ENCODE measurements at regions not wholly inside any gene's neighbourhood (a gene's known extent, or its start where the extent isn't known, plus 50 kb on each side); places are given as distances from the start of the nearest gene placed in this dataset.
"Not testable (repeated sequence)": the region's sequence is repeated elsewhere in the genome, so short reads cannot be mapped to it uniquely, and the experiment has no call there.

DNA sequence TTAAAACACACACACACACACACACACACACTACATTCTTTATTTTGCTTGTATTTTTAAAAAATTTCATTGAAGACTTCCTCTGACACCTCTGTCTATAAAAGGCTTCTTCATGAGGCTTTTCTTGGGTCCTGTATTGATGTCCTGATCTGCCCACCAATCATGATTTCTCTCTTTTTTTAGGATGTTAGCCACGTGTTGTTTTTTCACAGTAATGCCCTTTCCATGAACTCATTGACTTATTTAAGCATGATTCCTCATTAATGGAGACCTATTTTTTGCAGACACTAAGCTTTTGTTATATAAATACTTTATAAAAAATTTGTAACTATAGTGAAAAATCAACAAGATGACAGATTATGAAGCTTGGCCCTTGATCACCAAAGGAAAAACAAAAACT lies 173.8 kb upstream of the CNTNAP5 start:
- Mint-ChIP-seq H3K27ac (no peak overlapping the region), H3K36me3 (ENCODE audit: low read depth) (no peaks in the 10 kb centered on the region), H3K9me3 (peaks cover 8% of the 10 kb centered on the region), H3K27me3 (no peaks in the 10 kb centered on the region), H3K4me1 (no peaks in the 10 kb centered on the region), H3K4me3 (no peak overlapping the region)
- DNase-seq: no peak
- CTCF ChIA-PET: no interaction called here
- POLR2A ChIA-PET: no interaction called here

DNA sequence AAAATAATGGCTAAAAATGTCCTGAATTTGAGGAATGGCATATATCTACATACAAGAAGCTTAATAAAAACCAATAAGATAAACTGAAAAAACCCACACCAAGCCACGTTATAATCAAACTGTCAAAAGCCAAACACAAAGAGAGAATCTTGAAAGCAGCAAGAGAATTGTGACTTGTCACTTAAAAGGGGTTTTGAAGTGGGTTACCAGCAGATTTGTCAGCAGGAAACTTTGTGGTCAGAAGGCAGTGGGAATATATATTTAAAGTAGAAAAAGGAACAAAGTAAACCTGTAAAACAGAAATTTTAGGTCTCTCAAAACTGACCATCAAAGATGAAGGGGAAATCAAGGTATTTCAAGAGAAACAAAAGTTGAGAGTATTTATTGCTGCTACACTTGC lies 171.9 kb upstream of the CNTNAP5 start:
- H3K27me3 Mint-ChIP-seq: no peaks in the 10 kb centered on the region
- H3K27ac Mint-ChIP-seq: no peak overlapping the region
- no peaks in the 10 kb centered on the region for H3K36me3 Mint-ChIP-seq (ENCODE audit: low read depth)
- peaks cover 14% of the 10 kb centered on the region for H3K9me3 Mint-ChIP-seq
- ChIA-PET CTCF (no interaction called here), POLR2A (no interaction called here)
- H3K4me3 Mint-ChIP-seq: no peak overlapping the region
- no peak for DNase-seq
- no peaks in the 10 kb centered on the region for H3K4me1 Mint-ChIP-seq

DNA sequence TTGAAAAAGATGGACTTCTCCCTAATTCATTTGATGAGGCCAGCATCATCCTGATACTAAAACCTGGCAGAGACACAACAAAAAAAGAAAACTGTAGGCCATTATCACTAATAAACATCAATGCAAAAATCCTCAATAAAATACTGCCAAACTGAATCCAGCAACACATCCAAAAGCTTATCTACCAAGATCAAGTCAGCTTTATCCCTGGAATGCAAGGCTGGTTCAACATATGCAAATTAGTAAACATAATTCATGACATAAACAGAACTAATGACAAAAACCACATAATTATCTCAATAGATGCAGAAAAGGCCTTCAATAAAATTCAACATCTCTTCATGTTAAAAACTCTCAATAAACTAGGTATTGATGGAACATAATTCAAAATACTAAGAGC lies 166.1 kb upstream of the CNTNAP5 start:
- H3K4me3 Mint-ChIP-seq; H3K27ac Mint-ChIP-seq; DNase-seq; H3K4me1 Mint-ChIP-seq; POLR2A ChIA-PET; H3K36me3 Mint-ChIP-seq (ENCODE audit: low read depth); H3K27me3 Mint-ChIP-seq; CTCF ChIA-PET: not testable (repeated sequence)
- peaks cover 23% of the 10 kb centered on the region for H3K9me3 Mint-ChIP-seq

DNA sequence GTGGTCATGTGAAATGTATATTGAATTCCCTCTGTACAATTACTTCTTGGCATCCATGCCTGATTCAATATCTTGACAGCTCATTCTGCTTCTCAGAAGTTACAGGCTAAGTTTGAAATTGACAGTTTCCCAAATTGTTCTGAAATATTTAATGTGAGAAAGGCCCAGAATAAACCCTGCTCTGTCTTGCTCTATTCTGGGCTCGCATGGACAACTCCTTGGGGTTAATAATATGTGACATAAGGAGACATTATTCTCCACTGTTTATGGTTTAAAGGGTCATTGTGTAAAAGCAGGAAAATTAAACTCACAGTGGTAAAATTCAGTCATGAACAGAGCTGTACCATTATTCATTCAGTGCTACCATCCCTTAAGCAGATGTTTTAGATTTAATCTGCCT lies 160.7 kb upstream of the CNTNAP5 start:
- ChIA-PET CTCF (interaction anchor here (1.3 kb wide), 1 partner anchor 12 kb away, joined by 3 read pairs; no protein-coding TSS in a partner anchor), POLR2A (no interaction called here)
- H3K27ac Mint-ChIP-seq: no peak overlapping the region
- peaks cover 7% of the 10 kb centered on the region for H3K9me3 Mint-ChIP-seq
- no peaks in the 10 kb centered on the region for H3K4me1 Mint-ChIP-seq
- no peak overlapping the region for H3K4me3 Mint-ChIP-seq
- H3K36me3 Mint-ChIP-seq (ENCODE audit: low read depth): no peaks in the 10 kb centered on the region
- no peaks in the 10 kb centered on the region for H3K27me3 Mint-ChIP-seq
- DNase-seq: no peak

DNA sequence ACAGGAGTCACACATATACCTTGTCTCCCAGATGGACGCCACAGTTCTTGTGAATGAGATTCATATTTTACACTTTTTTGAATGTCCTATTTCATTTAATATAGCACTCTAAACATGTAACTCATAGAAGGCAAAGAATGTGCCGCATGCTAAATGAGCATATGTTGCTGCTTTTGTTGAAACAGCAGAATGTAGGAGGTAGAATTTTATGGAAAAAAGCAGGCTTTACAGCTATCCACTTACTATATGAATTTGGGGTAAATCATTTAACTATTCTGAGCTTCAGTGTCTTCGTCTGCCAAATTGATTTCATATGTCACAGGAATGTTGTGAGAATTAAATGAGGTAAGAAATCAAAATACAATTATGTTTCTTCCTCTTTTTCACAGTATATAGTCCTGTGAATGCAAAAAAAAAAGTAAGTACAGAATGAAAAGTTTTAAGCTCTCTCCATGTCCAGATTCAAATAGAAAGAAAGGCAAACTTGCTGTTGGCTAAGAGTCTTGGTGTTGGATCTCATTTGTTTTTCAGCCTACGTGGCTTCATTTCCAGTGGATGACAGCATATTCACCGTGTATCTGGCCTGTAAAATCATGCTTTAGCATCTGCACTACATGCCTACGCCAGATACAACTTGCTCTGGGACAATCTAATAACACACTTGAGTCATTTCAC lies 154.7 kb upstream of the CNTNAP5 start:
- CTCF ChIA-PET: no interaction called here
- POLR2A ChIA-PET: no interaction called here
- Mint-ChIP-seq H3K4me1 (no peaks in the 10 kb centered on the region), H3K9me3 (no peaks in the 10 kb centered on the region), H3K27me3 (no peaks in the 10 kb centered on the region), H3K27ac (no peak overlapping the region), H3K36me3 (ENCODE audit: low read depth) (no peaks in the 10 kb centered on the region), H3K4me3 (no peak overlapping the region)
- DNase-seq: no peak

DNA sequence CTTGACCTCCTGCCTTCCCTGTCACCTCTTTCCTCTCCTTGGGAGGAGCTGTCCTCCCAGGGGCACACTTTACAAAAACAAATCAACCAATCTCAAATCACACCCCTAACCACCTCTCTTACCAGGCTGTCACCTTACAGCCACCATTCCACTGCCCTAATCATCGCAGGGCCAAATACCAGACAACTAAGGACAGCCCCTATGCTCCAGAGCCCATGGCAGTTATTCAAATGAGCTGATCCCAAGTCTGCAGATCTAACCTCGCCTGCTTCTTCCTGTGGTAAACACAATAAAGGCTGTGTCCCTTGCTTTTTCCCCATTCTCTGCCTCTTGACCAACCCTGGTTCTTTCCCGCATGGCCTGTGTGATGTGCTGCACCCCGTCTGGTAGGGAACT lies 154.2 kb upstream of the CNTNAP5 start:
- DNase-seq: no peak
- H3K36me3 Mint-ChIP-seq (ENCODE audit: low read depth): no peaks in the 10 kb centered on the region
- CTCF ChIA-PET: no interaction called here

DNA sequence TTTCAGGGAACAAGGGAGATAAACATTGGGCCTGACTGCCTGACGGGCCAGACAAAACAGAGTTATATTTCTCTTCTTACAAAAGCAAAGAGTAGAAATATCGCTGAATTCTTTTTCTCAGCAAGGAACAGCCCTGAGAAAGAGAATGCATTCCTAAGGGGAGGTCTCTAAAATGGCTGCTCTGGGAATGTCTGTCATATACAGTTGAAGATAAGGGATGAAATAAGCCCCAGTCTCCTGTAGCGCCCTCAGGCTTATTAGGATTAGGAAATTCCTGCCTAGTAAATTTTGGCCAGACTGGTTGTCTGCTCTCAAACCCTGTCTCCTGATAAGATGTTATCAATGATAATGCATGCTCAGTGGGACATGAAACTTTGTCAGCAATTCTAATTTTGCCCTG lies 134.9 kb upstream of the CNTNAP5 start:
- Mint-ChIP-seq H3K4me3 (no peak overlapping the region), H3K4me1 (no peaks in the 10 kb centered on the region), H3K27me3 (no peaks in the 10 kb centered on the region), H3K9me3 (peaks cover 20% of the 10 kb centered on the region), H3K36me3 (ENCODE audit: low read depth) (no peaks in the 10 kb centered on the region), H3K27ac (no peak overlapping the region)
- ChIA-PET POLR2A (no interaction called here), CTCF (no interaction called here)
- no peak for DNase-seq

More for the DNA sequence above, 154.2 kb upstream of the CNTNAP5 start:
- Mint-ChIP-seq H3K27ac (no peak overlapping the region), H3K4me3 (no peak overlapping the region), H3K9me3 (no peaks in the 10 kb centered on the region), H3K4me1 (no peaks in the 10 kb centered on the region), H3K27me3 (no peaks in the 10 kb centered on the region)
- POLR2A ChIA-PET: no interaction called here

DNA sequence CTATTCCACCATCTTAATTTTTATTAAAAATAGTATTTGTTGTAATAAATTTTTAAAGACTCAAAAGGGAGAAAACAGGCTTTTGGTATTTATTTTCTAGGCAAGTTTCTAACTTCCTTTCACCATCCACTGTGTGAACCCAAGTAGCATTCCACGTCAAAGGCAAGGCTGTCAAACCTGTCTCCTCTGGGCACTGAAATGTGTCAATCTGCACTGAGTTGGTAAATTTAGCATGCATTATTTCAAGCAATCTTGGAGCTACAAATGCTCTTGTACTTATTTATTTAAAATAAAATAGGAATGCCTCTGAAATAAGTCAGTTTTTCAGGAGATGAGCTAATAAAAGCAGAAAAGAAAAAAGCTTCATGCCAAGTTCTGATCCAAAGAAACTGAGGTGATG lies 130.9 kb upstream of the CNTNAP5 start:
- peaks cover 20% of the 10 kb centered on the region for H3K9me3 Mint-ChIP-seq
- H3K4me1 Mint-ChIP-seq: no peaks in the 10 kb centered on the region
- H3K27me3 Mint-ChIP-seq: no peaks in the 10 kb centered on the region

DNA sequence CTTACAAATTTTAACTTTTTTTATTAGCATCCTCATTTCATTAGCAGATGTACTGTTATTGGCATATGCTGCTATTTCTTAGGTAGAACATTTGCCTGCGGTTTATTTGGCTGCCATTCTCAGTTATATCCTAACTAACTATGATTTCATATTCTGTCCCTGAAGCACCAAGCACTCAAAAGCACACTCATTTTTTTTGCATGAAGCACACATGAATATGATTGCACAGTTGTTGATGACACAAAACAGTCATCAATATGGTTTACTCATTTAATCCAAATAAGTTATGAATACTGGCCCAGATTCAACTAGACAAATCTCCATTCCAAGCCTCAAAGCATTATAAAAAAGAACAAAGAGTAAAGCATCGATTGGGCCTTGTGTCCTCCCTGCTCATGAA lies 129.4 kb upstream of the CNTNAP5 start:
- no peak for DNase-seq
- Mint-ChIP-seq H3K27ac (no peak overlapping the region), H3K4me3 (no peak overlapping the region), H3K27me3 (no peaks in the 10 kb centered on the region), H3K4me1 (no peaks in the 10 kb centered on the region), H3K36me3 (ENCODE audit: low read depth) (no peaks in the 10 kb centered on the region), H3K9me3 (peaks cover 13% of the 10 kb centered on the region)
- POLR2A ChIA-PET: no interaction called here
- CTCF ChIA-PET: no interaction called here

More for the DNA sequence above, 130.9 kb upstream of the CNTNAP5 start:
- CTCF ChIA-PET: no interaction called here
- DNase-seq: no peak
- no peak overlapping the region for H3K27ac Mint-ChIP-seq
- H3K4me3 Mint-ChIP-seq: no peak overlapping the region
- POLR2A ChIA-PET: no interaction called here
- H3K36me3 Mint-ChIP-seq (ENCODE audit: low read depth): no peaks in the 10 kb centered on the region

DNA sequence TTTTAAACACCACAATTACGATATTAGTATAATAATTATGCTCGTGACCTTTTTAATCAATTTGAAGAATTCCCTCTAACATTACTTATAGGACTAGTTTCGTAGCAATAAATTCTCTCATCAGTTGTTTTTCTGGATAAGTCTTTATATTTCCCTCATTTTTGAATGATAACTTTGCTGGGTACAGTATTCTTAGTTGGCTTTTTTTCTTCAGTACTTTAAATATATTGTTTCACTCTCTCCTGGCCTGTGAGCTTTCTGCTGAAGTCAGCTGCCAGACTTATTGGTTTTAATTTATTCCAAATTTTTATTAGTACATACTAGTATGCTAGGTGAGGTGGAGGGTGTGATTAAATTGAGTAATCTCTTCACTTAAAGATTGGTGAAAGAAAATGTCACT lies 123.8 kb upstream of the CNTNAP5 start:
- Mint-ChIP-seq H3K9me3 (peaks cover 2% of the 10 kb centered on the region), H3K36me3 (ENCODE audit: low read depth) (no peaks in the 10 kb centered on the region), H3K4me1 (no peaks in the 10 kb centered on the region), H3K4me3 (no peak overlapping the region), H3K27ac (no peak overlapping the region), H3K27me3 (no peaks in the 10 kb centered on the region)
- DNase-seq: no peak
- CTCF ChIA-PET: no interaction called here
- POLR2A ChIA-PET: no interaction called here

DNA sequence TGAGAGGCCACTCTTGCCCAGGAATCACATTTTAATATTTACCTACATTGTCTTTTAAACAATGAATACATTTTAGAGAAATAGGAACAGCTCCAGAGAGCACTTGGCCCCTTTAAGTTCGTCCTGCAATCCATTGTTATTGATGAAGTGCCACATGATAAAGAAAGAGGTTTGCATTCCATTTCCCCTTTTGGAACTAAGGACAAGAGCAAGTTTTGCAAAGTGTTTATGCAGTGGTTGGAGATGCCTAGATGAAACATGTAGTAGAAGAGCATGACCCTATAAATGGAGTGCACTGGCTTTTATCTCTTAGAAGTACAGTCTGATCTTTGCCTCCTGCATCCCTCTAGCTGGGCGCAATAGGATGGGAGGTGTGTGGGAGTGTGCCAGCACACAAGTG lies 118.7 kb upstream of the CNTNAP5 start:
- Mint-ChIP-seq H3K36me3 (ENCODE audit: low read depth) (no peaks in the 10 kb centered on the region), H3K27ac (no peak overlapping the region), H3K4me3 (no peak overlapping the region), H3K27me3 (no peaks in the 10 kb centered on the region), H3K9me3 (peaks cover 4% of the 10 kb centered on the region), H3K4me1 (no peaks in the 10 kb centered on the region)
- CTCF ChIA-PET: no interaction called here
- POLR2A ChIA-PET: no interaction called here
- no peak for DNase-seq

DNA sequence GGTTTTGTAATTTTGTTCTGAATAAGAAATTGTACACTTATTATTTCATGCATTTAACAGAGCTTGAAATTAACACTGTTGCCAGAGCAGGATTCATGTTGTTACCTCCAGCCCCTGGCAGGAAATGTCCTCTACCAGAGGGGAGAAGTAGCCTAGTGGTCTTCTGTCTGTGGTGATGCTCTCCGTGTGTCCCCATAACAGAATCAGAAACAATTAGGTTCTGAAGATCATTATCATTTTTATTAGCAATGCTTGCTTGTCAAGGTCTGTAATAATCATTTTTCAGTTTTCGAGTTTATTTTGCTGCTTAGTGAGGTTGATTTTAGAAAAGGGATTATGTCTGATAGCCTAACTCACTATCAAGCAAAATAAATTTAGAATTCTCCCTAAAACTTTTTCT lies 116.6 kb upstream of the CNTNAP5 start:
- Mint-ChIP-seq H3K27ac (no peak overlapping the region), H3K4me1 (no peaks in the 10 kb centered on the region), H3K27me3 (peaks cover 2% of the 10 kb centered on the region), H3K4me3 (no peak overlapping the region), H3K9me3 (peaks cover 4% of the 10 kb centered on the region), H3K36me3 (ENCODE audit: low read depth) (no peaks in the 10 kb centered on the region)
- no peak for DNase-seq
- CTCF ChIA-PET: no interaction called here
- POLR2A ChIA-PET: no interaction called here

DNA sequence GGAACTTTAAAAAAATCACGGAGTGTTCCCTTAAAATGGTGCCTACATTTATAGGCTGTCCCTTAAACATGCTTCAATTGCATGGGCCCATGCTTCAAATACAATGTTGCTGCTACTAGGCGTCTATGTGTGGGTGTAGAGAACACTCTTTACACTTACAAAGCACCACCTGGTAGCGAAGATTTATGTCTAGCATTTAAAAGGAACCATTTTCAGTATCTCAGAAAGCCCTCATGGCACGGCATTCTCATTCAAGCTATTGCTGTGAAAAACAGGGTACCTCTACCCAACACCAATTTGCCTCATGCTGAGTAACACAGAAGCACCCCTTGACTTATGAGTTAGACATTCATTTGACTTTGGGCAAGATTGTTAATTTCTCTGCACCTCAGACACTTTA lies 112.9 kb upstream of the CNTNAP5 start:
- no peak overlapping the region for H3K4me3 Mint-ChIP-seq
- H3K36me3 Mint-ChIP-seq (ENCODE audit: low read depth): peaks cover under 1% of the 10 kb centered on the region
- H3K27me3 Mint-ChIP-seq: peaks cover 2% of the 10 kb centered on the region
- DNase-seq: no peak
- no peaks in the 10 kb centered on the region for H3K9me3 Mint-ChIP-seq
- H3K27ac Mint-ChIP-seq: no peak overlapping the region
- ChIA-PET CTCF (no interaction called here), POLR2A (no interaction called here)
- H3K4me1 Mint-ChIP-seq: no peaks in the 10 kb centered on the region

DNA sequence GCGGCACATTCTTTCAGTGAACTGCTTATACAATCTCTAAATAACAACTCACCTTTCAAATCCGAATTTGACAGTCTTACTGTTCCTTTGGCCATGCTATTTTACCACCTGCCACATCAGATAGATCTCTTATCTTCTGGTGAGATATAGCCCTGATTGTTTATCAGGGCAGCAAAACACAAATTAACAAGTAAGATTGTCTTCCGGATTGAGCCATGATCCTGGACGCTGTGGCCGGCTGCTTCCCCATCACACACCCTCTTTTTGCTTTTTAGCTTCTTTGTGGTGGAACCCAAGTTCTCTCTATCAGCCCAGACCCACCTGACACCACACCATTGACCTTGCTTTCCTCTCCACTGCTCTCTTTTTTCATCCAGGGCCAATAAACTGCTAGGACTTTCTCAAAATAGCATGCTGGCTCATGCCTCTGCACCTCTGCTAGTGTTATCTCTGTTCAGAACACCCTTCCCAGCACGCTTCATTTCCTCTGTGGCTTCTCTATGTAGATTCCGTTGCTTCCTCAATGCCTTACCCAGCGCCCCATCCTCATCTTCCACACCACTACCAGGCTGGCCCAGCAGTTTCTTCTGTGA lies 111.8 kb upstream of the CNTNAP5 start:
- ChIA-PET POLR2A (no interaction called here), CTCF (no interaction called here)
- peaks cover 2% of the 10 kb centered on the region for H3K27me3 Mint-ChIP-seq
- H3K27ac Mint-ChIP-seq: no peak overlapping the region
- H3K4me3 Mint-ChIP-seq: no peak overlapping the region
- H3K4me1 Mint-ChIP-seq: no peaks in the 10 kb centered on the region
- H3K9me3 Mint-ChIP-seq: no peaks in the 10 kb centered on the region
- peaks cover 1% of the 10 kb centered on the region for H3K36me3 Mint-ChIP-seq (ENCODE audit: low read depth)
- DNase-seq: no peak
